ENCODE measurements at regions not wholly inside any gene's neighbourhood (a gene's known extent, or its start where the extent isn't known, plus 50 kb on each side); places are given as distances from the start of the nearest gene placed in this dataset.
"Not testable (repeated sequence)": the region's sequence is repeated elsewhere in the genome, so short reads cannot be mapped to it uniquely, and the experiment has no call there.

GRCh38 chr6:167750956-167751358 is 75.8 kb upstream of the AFDN start:
- TF ChIP-seq CTCF (IDR thresholded peaks at IDR 0.05; ENCODE audit: extremely low read depth, insufficient read depth, missing control alignments) = no peak
- in situ Hi-C loops (cut with MboI; ENCODE audit: low pct_unique_long_range_greater_than_20kb, low sequenced_read_pairs, unreplicated experiment) = no loop called here
- no peak for DNase-seq (ENCODE audit: low spot score)

- DNase-seq (ENCODE audit: low spot score) = no peak
- in situ Hi-C loops (cut with MboI; ENCODE audit: low pct_unique_long_range_greater_than_20kb, low sequenced_read_pairs, unreplicated experiment) = no loop called here
- TF ChIP-seq CTCF (IDR thresholded peaks at IDR 0.05; ENCODE audit: extremely low read depth, insufficient read depth, missing control alignments) = no peak
Observed at GRCh38 chr6:167751579-167752115, 75.1 kb upstream of the AFDN start.

GRCh38 chr6:167753281-167753680 is 73.4 kb upstream of the AFDN start:
- in situ Hi-C loops (cut with MboI; ENCODE audit: low pct_unique_long_range_greater_than_20kb, low sequenced_read_pairs, unreplicated experiment); DNase-seq (ENCODE audit: low spot score): not testable (repeated sequence)

GRCh38 chr6:167754691-167755090 is 72.0 kb upstream of the AFDN start:
- no peak for TF ChIP-seq CTCF (IDR thresholded peaks at IDR 0.05; ENCODE audit: extremely low read depth, insufficient read depth, missing control alignments)
- in situ Hi-C loops (cut with MboI; ENCODE audit: low pct_unique_long_range_greater_than_20kb, low sequenced_read_pairs, unreplicated experiment) = no loop called here
- DNase-seq (ENCODE audit: low spot score) = no peak

- no peak for TF ChIP-seq CTCF (IDR thresholded peaks at IDR 0.05; ENCODE audit: extremely low read depth, insufficient read depth, missing control alignments)
- in situ Hi-C loops (cut with MboI; ENCODE audit: low pct_unique_long_range_greater_than_20kb, low sequenced_read_pairs, unreplicated experiment) = no loop called here
- DNase-seq (ENCODE audit: low spot score) = no peak
Observed at GRCh38 chr6:167755461-167755860, 71.2 kb upstream of the AFDN start.

GRCh38 chr6:167756597-167756996 is 70.1 kb upstream of the AFDN start:
- no peak for DNase-seq (ENCODE audit: low spot score)
- TF ChIP-seq CTCF (IDR thresholded peaks at IDR 0.05; ENCODE audit: extremely low read depth, insufficient read depth, missing control alignments) = no peak
- in situ Hi-C loops (cut with MboI; ENCODE audit: low pct_unique_long_range_greater_than_20kb, low sequenced_read_pairs, unreplicated experiment) = no loop called here

- TF ChIP-seq CTCF (IDR thresholded peaks at IDR 0.05; ENCODE audit: extremely low read depth, insufficient read depth, missing control alignments) = no peak
Observed at GRCh38 chr6:167757249-167757648, 69.5 kb upstream of the AFDN start.

More at GRCh38 chr6:167757249-167757648, 69.5 kb upstream of the AFDN start:
- in situ Hi-C loops (cut with MboI; ENCODE audit: low pct_unique_long_range_greater_than_20kb, low sequenced_read_pairs, unreplicated experiment) = no loop called here
- no peak for DNase-seq (ENCODE audit: low spot score)
